AG09309 (cell line): ENCODE measurements at regions not wholly inside any gene's neighbourhood (a gene's known extent, or its start where the extent isn't known, plus 50 kb on each side); places are given as distances from the start of the nearest gene placed in this dataset.

ENCODE experiments used
- DNase-seq: peaks from one replicate; pipeline ENCODE4 v3.0.0-alpha.2; 2010; ENCODE audit warnings: low read depth
- H3K4me3 ChIP-seq: 2 replicates; pipeline ENCODE4 v1.5.1; 2011; ENCODE audit warnings: mild to moderate bottlenecking, low read depth, low read length, moderate library complexity; ENCODE audit not compliant: control insufficient read depth
- CTCF ChIP-seq: IDR thresholded peaks from 2 replicates; pipeline ENCODE4 v1.5.1; 2011; ENCODE audit warnings: mild to moderate bottlenecking, low read depth, low read length, inconsistent platforms; ENCODE audit not compliant: insufficient read depth, control insufficient read depth; ENCODE audit errors: missing control alignments

DNA sequence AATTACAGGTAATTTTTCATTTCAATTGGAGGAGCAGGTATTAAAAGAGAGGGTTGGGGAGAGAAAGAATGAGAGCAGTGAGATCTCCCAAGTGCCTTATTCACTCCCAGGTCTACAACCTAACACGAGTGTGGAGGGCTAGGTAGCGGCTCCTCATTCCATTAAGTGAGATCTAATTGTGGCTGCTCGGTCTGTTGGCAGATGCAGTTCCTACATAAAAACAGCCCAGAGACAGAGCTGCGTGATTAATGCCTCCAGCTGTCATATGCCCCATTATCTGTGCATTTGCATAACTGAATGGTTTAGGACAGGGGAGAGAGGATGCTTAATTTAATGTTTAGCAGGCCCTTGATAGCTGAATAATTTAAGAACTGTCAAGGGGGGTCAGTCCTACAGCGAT is 100.5 kb downstream of the PSAT1 start:
- no peak overlapping the region for H3K4me3 ChIP-seq
- no peak for TF ChIP-seq CTCF
- DNase-seq: no peak

- TF ChIP-seq CTCF: no peak
- DNase-seq: no peak
- no peak overlapping the region for H3K4me3 ChIP-seq
Measured at GRCh38 chr9:78399153-78399552, 102.2 kb downstream of the PSAT1 start.

- no peak for TF ChIP-seq CTCF
- DNase-seq: no peak
- H3K4me3 ChIP-seq: no peak overlapping the region
Measured at GRCh38 chr9:78400496-78400895, 103.6 kb downstream of the PSAT1 start.

DNA sequence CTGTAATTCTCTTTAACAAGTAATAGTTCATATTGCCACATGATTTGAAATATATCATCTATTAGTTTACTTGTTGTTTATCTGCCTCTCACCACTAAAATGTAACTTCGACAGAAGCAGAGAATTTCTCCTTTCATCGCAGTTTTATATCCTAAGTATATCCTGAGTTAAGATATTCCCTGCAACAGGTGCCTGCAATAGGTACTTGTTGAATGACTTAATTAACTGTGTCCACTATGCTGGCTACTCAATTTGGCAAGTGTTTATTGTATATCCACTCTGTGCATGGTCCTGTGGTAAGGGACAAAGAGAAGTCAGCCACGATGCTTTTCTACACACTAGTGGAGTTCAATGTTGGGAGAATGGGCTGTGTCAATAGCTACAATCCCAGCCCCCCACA is 108.5 kb downstream of the PSAT1 start:
- no peak for TF ChIP-seq CTCF
- no peak for DNase-seq
- no peak overlapping the region for H3K4me3 ChIP-seq

- TF ChIP-seq CTCF: no peak
- peak; percentile 31 for DNase-seq
- H3K4me3 ChIP-seq: no peak overlapping the region
Measured at GRCh38 chr9:78406146-78406545, 109.2 kb downstream of the PSAT1 start.

DNA sequence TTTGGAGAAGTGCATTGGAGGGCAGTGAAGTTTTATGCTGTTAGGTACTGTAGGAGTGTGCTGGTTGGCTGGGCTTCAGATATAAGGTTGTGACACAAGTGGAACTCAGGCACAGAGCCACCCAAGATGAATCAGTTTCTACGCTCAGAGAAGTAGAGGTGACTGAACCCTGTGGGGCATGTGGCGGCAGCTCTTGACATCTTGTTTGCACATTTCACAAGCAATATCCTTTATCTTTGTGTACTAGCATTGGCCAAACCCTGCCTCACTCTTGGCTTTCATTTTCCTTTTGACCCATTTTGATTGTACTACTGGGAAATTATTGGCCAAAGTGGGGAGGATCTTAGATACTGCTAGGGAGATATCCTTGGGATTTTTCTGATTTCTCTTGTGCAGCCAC is 110.0 kb downstream of the PSAT1 start:
- DNase-seq: no peak
- H3K4me3 ChIP-seq: no peak overlapping the region
- TF ChIP-seq CTCF: no peak

GRCh38 chr9:78407636-78408312 is 110.8 kb downstream of the PSAT1 start:
- H3K4me3 ChIP-seq: no peak overlapping the region
- no peak for DNase-seq
- no peak for TF ChIP-seq CTCF
